ENCODE measurements at regions not wholly inside any gene's neighbourhood (a gene's known extent, or its start where the extent isn't known, plus 50 kb on each side); places are given as distances from the start of the nearest gene placed in this dataset.

- TF ChIP-seq PPARA (CRISPR knock-in tag; IDR thresholded peaks at IDR 0.05; ENCODE audit: borderline replicate concordance) (no peak), ZNF8 (CRISPR knock-in tag; IDR thresholded peaks at IDR 0.05) (no peak), PATZ1 (CRISPR knock-in tag; IDR thresholded peaks at IDR 0.05; ENCODE audit: borderline replicate concordance) (no peak), ZC3H10 (CRISPR knock-in tag; IDR thresholded peaks at IDR 0.05) (no peak), RARB (CRISPR knock-in tag; IDR thresholded peaks at IDR 0.05) (no peak), BACH2 (CRISPR knock-in tag; IDR thresholded peaks at IDR 0.05; ENCODE audit: borderline replicate concordance) (no peak), ZFP30 (CRISPR knock-in tag; IDR thresholded peaks at IDR 0.05) (no peak)
Observed at GRCh38 chr12:19799216-19799615, 359.9 kb downstream of the AEBP2 start.

All from SK-N-SH treated with all-trans-retinoic acid at 6 μM for 48 hours (cell line).